Endothelial cell of umbilical vein (primary cell): ENCODE measurements at regions not wholly inside any gene's neighbourhood (a gene's known extent, or its start where the extent isn't known, plus 50 kb on each side); places are given as distances from the start of the nearest gene placed in this dataset.

Experiments used
- BruUV-seq: library from RNA; stranded (reverse); fragments of 400-500 nt; replicated peaks from 2 replicates; lab custom pipeline; 2021; lab: Mats Ljungman, UMichigan
- CTCF ChIA-PET: fragments of 300-600, 350-600 bp; sonication (Branson Sonifier 250); formaldehyde crosslinking; loops from one replicate; lab custom pipeline; 2021; ENCODE audit warnings: antibody characterized with exemption, inconsistent platforms; lab: Charles Lee
- POLR2A ChIA-PET: fragments of 300-600, 350-600 bp; sonication (Branson Sonifier 250); formaldehyde crosslinking; loops from one replicate; lab custom pipeline; 2021; ENCODE audit warnings: antibody characterized with exemption, inconsistent platforms; lab: Charles Lee
- DNase-seq: peaks from one replicate; pipeline ENCODE4 v3.0.0-alpha.2; 2011; ENCODE audit warnings: low read depth, low spot score
- FAIRE-seq: peaks from 2 replicates; lab custom pipeline; 2011; peaks lifted over from hg19 to GRCh38; lab: Jason Lieb, UNC
- H2AFZ ChIP-seq: 2 replicates; pipeline ENCODE4 v1.6.0; 2012; ENCODE audit warnings: low read depth, low read length, control low read depth, inconsistent platforms
- H3K27ac ChIP-seq: 2 replicates; pipeline ENCODE4 v1.5.1; 2011; ENCODE audit warnings: low read depth, mild to moderate bottlenecking, control low read depth, low read length, moderate library complexity; ENCODE audit not compliant: insufficient read depth
- H3K27me3 ChIP-seq, 2 experiments: 2 replicates each; pipeline versions ENCODE4 v1.6.0 to v1.6.1; 2011; ENCODE audit warnings: low read length in 2 of 2, mixed read lengths in 1 of 2; ENCODE audit not compliant: control insufficient read depth in 2 of 2, insufficient read depth in 2 of 2
- H3K36me3 ChIP-seq, 2 experiments: 2 replicates in 1 of 2; 3 replicates in 1 of 2; pipeline ENCODE4 v1.5.1; 2011; ENCODE audit warnings: low read length in 2 of 2, mild to moderate bottlenecking in 1 of 2, moderate library complexity in 1 of 2; ENCODE audit not compliant: control insufficient read depth in 2 of 2, insufficient read depth in 2 of 2; ENCODE audit errors: extremely low read depth in 1 of 2
- H3K4me1 ChIP-seq: 3 replicates; pipeline ENCODE4 v1.5.1; 2011; ENCODE audit warnings: mild to moderate bottlenecking, low read length; ENCODE audit not compliant: control insufficient read depth, insufficient read depth; ENCODE audit errors: extremely low read depth
- H3K4me2 ChIP-seq: 2 replicates; pipeline ENCODE4 v1.6.1; 2011; ENCODE audit warnings: low read length, control low read depth, mixed read lengths; ENCODE audit not compliant: insufficient read depth
- H3K4me3 ChIP-seq, 3 experiments: fragments of 200-600 bp in 1 of 3; sonication (generic), shearing (Covaris generic) in 1 of 3; replicated peaks in 1 of 3; 2 replicates each; pipeline ENCODE4 v1.5.1; 2011 to 2016; ENCODE audit warnings: control low read depth in 3 of 3, low read length in 3 of 3, mild to moderate bottlenecking in 2 of 3, inconsistent platforms in 1 of 3, low read depth in 1 of 3, moderate library complexity in 1 of 3; ENCODE audit not compliant: insufficient read depth in 1 of 3
- H3K79me2 ChIP-seq: 2 replicates; pipeline ENCODE4 v1.6.0; 2012; ENCODE audit warnings: low read length, inconsistent platforms; ENCODE audit not compliant: control insufficient read depth, insufficient read depth
- H3K9ac ChIP-seq: replicated peaks from 2 replicates; pipeline ENCODE3; 2011; ENCODE audit warnings: low read length, control low read depth; ENCODE audit not compliant: insufficient read depth; ENCODE audit errors: extremely low read depth
- H3K9me1 ChIP-seq: replicated peaks from 3 replicates; pipeline ENCODE4 v1.6.0; 2011; ENCODE audit warnings: mild to moderate bottlenecking, low read length; ENCODE audit not compliant: control insufficient read depth, insufficient read depth; ENCODE audit errors: extremely low read depth
- H3K9me3 ChIP-seq: replicated peaks from 2 replicates; pipeline ENCODE4 v1.5.1; 2012; ENCODE audit warnings: low read length, inconsistent platforms; ENCODE audit not compliant: control insufficient read depth, insufficient read depth
- H4K20me1 ChIP-seq: replicated peaks from 2 replicates; pipeline ENCODE3; 2011; ENCODE audit warnings: mild to moderate bottlenecking, low read length; ENCODE audit not compliant: control insufficient read depth, insufficient read depth; ENCODE audit errors: extremely low read depth
- EZH2 ChIP-seq: IDR thresholded peaks from 2 replicates; pipeline ENCODE4 v1.6.1; 2012; ENCODE audit warnings: borderline replicate concordance, low read depth, mild to moderate bottlenecking, moderate library complexity, low read length, inconsistent platforms; ENCODE audit not compliant: severe bottlenecking
- FOS ChIP-seq: IDR thresholded peaks from 2 replicates; pipeline ENCODE4 v1.6.1; 2011; ENCODE audit warnings: mild to moderate bottlenecking, low read length, moderate library complexity, borderline replicate concordance; ENCODE audit not compliant: insufficient read depth
- GATA2 ChIP-seq: IDR thresholded peaks from 2 replicates; pipeline ENCODE4 v1.7.0; 2011; ENCODE audit warnings: low read depth, mild to moderate bottlenecking, moderate library complexity, mixed read lengths, low read length; ENCODE audit not compliant: insufficient read length, insufficient read depth
- JUN ChIP-seq: IDR thresholded peaks from 2 replicates; pipeline ENCODE4 v1.6.1; 2011; ENCODE audit warnings: borderline replicate concordance, low read depth; ENCODE audit not compliant: insufficient read length, insufficient read depth
- MYC ChIP-seq: IDR thresholded peaks from one replicate; pipeline ENCODE4 v1.6.1; 2011; ENCODE audit warnings: mild to moderate bottlenecking, low read depth, low read length
- POLR2A ChIP-seq: IDR thresholded peaks from 2 replicates; pipeline ENCODE4 v1.6.1; 2012; ENCODE audit warnings: low read depth, mild to moderate bottlenecking, control low read depth, low read length
- POLR2AphosphoS5 ChIP-seq: IDR thresholded peaks from 2 replicates; pipeline ENCODE4 v1.6.1; 2012; ENCODE audit warnings: low read depth, mild to moderate bottlenecking, control low read depth, low read length, moderate library complexity; ENCODE audit not compliant: insufficient read depth
- dilution Hi-C: fragments of 300-500 bp; cut with MboI; formaldehyde crosslinking; loops from one replicate; pipeline ENCODE4 v1.15.0; 2019; ENCODE audit warnings: low sequenced_read_pairs; ENCODE audit not compliant: extremely low pct_ligation_motif_present
- intact Hi-C: fragments of 100-400 bp; cut with micrococcal nuclease; formaldehyde crosslinking; loops from one replicate; pipeline ENCODE4 v1.10.0; 2022
- TF ChIP-seq, protein P1 (sequence below), 2 donors: IDR thresholded peaks; 1 replicate in 1 of 2; 2 replicates in 1 of 2; pipeline ENCODE4 v1.5.1; 2011; ENCODE audit warnings: low read length in 2 of 2, mild to moderate bottlenecking in 2 of 2, moderate library complexity in 2 of 2, control low read depth in 1 of 2, inconsistent platforms in 1 of 2, low read depth in 1 of 2; ENCODE audit not compliant: insufficient read depth in 1 of 2; ENCODE audit errors: extremely low read depth in 1 of 2
- TF ChIP-seq, protein P2 (sequence below): IDR thresholded peaks from 2 replicates; pipeline ENCODE4 v1.6.1; 2011; ENCODE audit not compliant: insufficient read depth, insufficient read length

DNA sequence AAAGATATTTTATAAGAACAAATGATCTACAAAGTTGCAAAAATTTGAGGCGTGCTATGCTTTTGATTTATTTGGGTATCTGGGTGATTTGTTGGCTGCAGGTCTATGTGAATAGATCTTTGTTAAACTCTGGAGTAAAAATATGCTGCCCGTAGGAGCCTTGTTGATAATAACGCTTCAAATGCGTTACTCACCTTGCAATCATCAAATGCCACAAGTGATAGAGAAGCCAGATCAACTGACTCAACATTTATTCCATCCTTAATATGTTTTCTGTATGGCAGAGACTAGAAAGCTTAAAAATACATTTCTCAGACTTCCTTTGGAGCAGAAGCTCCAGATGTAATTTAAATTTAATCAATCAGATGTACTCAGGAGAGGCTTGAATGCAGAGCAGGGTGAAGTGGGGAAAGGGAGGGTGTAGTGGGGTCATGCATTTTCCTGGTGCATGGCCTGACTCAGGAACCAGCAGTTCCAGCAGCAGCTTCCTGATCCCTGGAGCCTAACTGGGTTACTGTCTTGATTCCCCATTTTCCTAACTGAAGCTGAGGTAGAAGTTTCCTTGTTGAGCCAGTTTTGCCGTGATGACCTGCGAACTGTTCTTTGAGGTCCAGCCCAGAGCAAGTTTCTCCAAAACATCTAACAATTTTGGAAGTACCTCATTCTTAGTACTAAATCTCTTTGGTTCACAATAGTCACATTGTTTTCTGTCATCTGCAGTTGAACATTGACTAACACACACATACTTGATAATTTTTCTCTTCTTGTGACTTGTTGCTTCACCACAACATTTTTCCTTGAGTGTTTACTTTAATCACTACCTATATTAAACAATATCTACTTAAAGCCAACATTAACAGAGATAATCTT is 284.7 kb upstream of the CWC22 start:
- FAIRE-seq (no peak), DNase-seq (no peak)
- no peaks in the 10 kb centered on the region for H3K4me1 ChIP-seq
- no peaks in the 10 kb centered on the region for H3K79me2 ChIP-seq
- H2AFZ ChIP-seq = no peak overlapping the region
- no peak overlapping the region for H3K4me2 ChIP-seq
- H3K9ac ChIP-seq = no peak overlapping the region
- H3K36me3 ChIP-seq = no peaks in the 10 kb centered on the region
- TF ChIP-seq EZH2 = no peak
- TF ChIP-seq FOS = no peak
- no peak for TF ChIP-seq GATA2
- TF ChIP-seq, protein P1, sequence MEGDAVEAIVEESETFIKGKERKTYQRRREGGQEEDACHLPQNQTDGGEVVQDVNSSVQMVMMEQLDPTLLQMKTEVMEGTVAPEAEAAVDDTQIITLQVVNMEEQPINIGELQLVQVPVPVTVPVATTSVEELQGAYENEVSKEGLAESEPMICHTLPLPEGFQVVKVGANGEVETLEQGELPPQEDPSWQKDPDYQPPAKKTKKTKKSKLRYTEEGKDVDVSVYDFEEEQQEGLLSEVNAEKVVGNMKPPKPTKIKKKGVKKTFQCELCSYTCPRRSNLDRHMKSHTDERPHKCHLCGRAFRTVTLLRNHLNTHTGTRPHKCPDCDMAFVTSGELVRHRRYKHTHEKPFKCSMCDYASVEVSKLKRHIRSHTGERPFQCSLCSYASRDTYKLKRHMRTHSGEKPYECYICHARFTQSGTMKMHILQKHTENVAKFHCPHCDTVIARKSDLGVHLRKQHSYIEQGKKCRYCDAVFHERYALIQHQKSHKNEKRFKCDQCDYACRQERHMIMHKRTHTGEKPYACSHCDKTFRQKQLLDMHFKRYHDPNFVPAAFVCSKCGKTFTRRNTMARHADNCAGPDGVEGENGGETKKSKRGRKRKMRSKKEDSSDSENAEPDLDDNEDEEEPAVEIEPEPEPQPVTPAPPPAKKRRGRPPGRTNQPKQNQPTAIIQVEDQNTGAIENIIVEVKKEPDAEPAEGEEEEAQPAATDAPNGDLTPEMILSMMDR (IDR thresholded peaks at IDR 0.05; ENCODE audit: extremely low read depth in 1 of 2, insufficient read depth in 1 of 2, low read depth in 1 of 2, low read length in 2 of 2) = no peak
- TF ChIP-seq POLR2AphosphoS5 = no peak
- no peak for TF ChIP-seq JUN
- TF ChIP-seq, protein P2, sequence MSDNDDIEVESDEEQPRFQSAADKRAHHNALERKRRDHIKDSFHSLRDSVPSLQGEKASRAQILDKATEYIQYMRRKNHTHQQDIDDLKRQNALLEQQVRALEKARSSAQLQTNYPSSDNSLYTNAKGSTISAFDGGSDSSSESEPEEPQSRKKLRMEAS = no peak
- no peak for TF ChIP-seq POLR2A
- TF ChIP-seq MYC = no peak
- H3K9me3 ChIP-seq = no peaks in the 10 kb centered on the region
- H3K27me3 ChIP-seq = no peaks in the 10 kb centered on the region
- intact Hi-C loops (no loop called here), dilution Hi-C loops (no loop called here)
- ChIA-PET CTCF (no interaction called here), POLR2A (no interaction called here)
- H4K20me1 ChIP-seq = no peaks in the 10 kb centered on the region
- H3K27ac ChIP-seq = no peak overlapping the region
- H3K9me1 ChIP-seq = no peaks in the 10 kb centered on the region
- H3K4me3 ChIP-seq = no peak overlapping the region
- no TSS peak for BruUV-seq
